Keratinocyte (primary cell): ENCODE measurements at regions not wholly inside any gene's neighbourhood (a gene's known extent, or its start where the extent isn't known, plus 50 kb on each side); places are given as distances from the start of the nearest gene placed in this dataset.

ENCODE experiments used
- DNase-seq: peaks from one replicate; pipeline ENCODE4 v3.0.0-alpha.2; 2011; ENCODE audit warnings: low read depth, missing footprints, low spot score
- FAIRE-seq: peaks from 2 replicates; lab custom pipeline; 2011; peaks lifted over from hg19 to GRCh38; lab: Jason Lieb, UNC
- H2AFZ ChIP-seq: 2 replicates; pipeline ENCODE4 v1.6.0; 2012; ENCODE audit warnings: low read length, control low read depth, inconsistent platforms; ENCODE audit not compliant: control insufficient read depth
- H3K27ac ChIP-seq: 2 replicates; pipeline ENCODE4 v1.5.1; 2011; ENCODE audit warnings: low read length; ENCODE audit not compliant: control insufficient read depth, insufficient read depth
- H3K27me3 ChIP-seq: 3 replicates; pipeline ENCODE4 v1.6.0; 2011; ENCODE audit warnings: low read length; ENCODE audit not compliant: control insufficient read depth, insufficient read depth; ENCODE audit errors: extremely low read depth
- H3K36me3 ChIP-seq, 2 experiments: 2 replicates in 1 of 2; 3 replicates in 1 of 2; pipeline ENCODE4 v1.5.1; 2011; ENCODE audit warnings: low read length in 2 of 2, mild to moderate bottlenecking in 1 of 2; ENCODE audit not compliant: control insufficient read depth in 2 of 2, insufficient read depth in 2 of 2; ENCODE audit errors: extremely low read depth in 1 of 2
- H3K4me1 ChIP-seq: 3 replicates; pipeline ENCODE4 v1.5.1; 2011; ENCODE audit warnings: low read length; ENCODE audit not compliant: control insufficient read depth, insufficient read depth; ENCODE audit errors: extremely low read depth
- H3K4me2 ChIP-seq: 3 replicates; pipeline ENCODE4 v1.6.0; 2011; ENCODE audit warnings: low read depth, low read length; ENCODE audit not compliant: control insufficient read depth, insufficient read depth; ENCODE audit errors: extremely low read depth
- H3K4me3 ChIP-seq, 3 experiments: fragments of 200-600 bp in 1 of 3; sonication (generic) in 1 of 3; 2 replicates in 2 of 3; 3 replicates in 1 of 3; pipeline ENCODE4 v1.5.1; 2011 to 2016; ENCODE audit warnings: low read length in 3 of 3, mild to moderate bottlenecking in 3 of 3, control low read depth in 2 of 3, inconsistent platforms in 1 of 3, low read depth in 1 of 3, mixed read lengths in 1 of 3, mixed run types in 1 of 3, moderate library complexity in 1 of 3; ENCODE audit not compliant: control insufficient read depth in 2 of 3, insufficient read depth in 2 of 3; ENCODE audit errors: extremely low read depth in 1 of 3
- H3K79me2 ChIP-seq: 2 replicates; pipeline ENCODE4 v1.6.0; 2012; ENCODE audit warnings: low read length; ENCODE audit not compliant: control insufficient read depth, insufficient read depth
- H3K9ac ChIP-seq: 3 replicates; pipeline ENCODE4 v1.6.0; 2011; ENCODE audit warnings: low read length; ENCODE audit not compliant: control insufficient read depth, insufficient read depth; ENCODE audit errors: extremely low read depth
- H3K9me1 ChIP-seq: 3 replicates; pipeline ENCODE4 v1.6.0; 2011; ENCODE audit warnings: low read length; ENCODE audit not compliant: control insufficient read depth, insufficient read depth; ENCODE audit errors: extremely low read depth
- H3K9me3 ChIP-seq: 2 replicates; pipeline ENCODE4 v1.5.1; 2012; ENCODE audit warnings: low read depth, low read length; ENCODE audit not compliant: control insufficient read depth
- H4K20me1 ChIP-seq: 3 replicates; pipeline ENCODE4 v1.6.0; 2011; ENCODE audit warnings: low read length; ENCODE audit not compliant: control insufficient read depth, insufficient read depth; ENCODE audit errors: extremely low read depth
- CTCF ChIP-seq, 3 experiments: IDR thresholded peaks in 1 of 3; conservative IDR thresholded peaks in 1 of 3; optimal IDR thresholded peaks in 1 of 3; 2 replicates in 2 of 3; 3 replicates in 1 of 3; pipeline versions ENCODE3 to v1.5.1; 2011; ENCODE audit warnings: low read length in 3 of 3, mild to moderate bottlenecking in 3 of 3, moderate library complexity in 2 of 3, control low read depth in 1 of 3, inconsistent platforms in 1 of 3; ENCODE audit not compliant: insufficient read depth in 2 of 3; ENCODE audit errors: extremely low read depth in 1 of 3
- EZH2 ChIP-seq: IDR thresholded peaks from one replicate; pipeline ENCODE4 v1.6.1; 2012; ENCODE audit warnings: inconsistent platforms, mild to moderate bottlenecking, low read length, moderate library complexity
- dilution Hi-C: fragments of 300-500 bp; cut with MboI; formaldehyde crosslinking; loops from one replicate; pipeline ENCODE4 v1.7.0; 2020; ENCODE audit warnings: low sequenced_read_pairs; ENCODE audit not compliant: extremely low pct_ligation_motif_present

- dilution Hi-C loops: no loop called here
These were observed 753.5 kb upstream of the PKDCC start for GRCh38 chr2:41294331-41294730.

GRCh38 chr2:41313082-41313481 is 734.7 kb upstream of the PKDCC start:
- TF ChIP-seq CTCF (optimal IDR thresholded peaks at IDR 0.05 in 1 of 3, IDR thresholded peaks at IDR 0.05 in 1 of 3, conservative IDR thresholded peaks at IDR 0.05 in 1 of 3; ENCODE audit: extremely low read depth in 1 of 3, insufficient read depth in 2 of 3, low read length in 3 of 3): no peak
- TF ChIP-seq EZH2: no peak
- DNase-seq (no peak), FAIRE-seq (no peak)
- H3K4me1 ChIP-seq: no peaks in the 10 kb centered on the region
- no peaks in the 10 kb centered on the region for H4K20me1 ChIP-seq
- no peak overlapping the region for H3K27ac ChIP-seq
- no peaks in the 10 kb centered on the region for H3K9me3 ChIP-seq
- H3K9ac ChIP-seq: no peak overlapping the region
- no peaks in the 10 kb centered on the region for H3K79me2 ChIP-seq
- dilution Hi-C loops: no loop called here
- no peaks in the 10 kb centered on the region for H3K27me3 ChIP-seq
- H3K4me3 ChIP-seq: no peak overlapping the region
- H3K36me3 ChIP-seq: no peaks in the 10 kb centered on the region
- H2AFZ ChIP-seq: no peak overlapping the region
- no peaks in the 10 kb centered on the region for H3K9me1 ChIP-seq
- no peak overlapping the region for H3K4me2 ChIP-seq

More at GRCh38 chr2:41294331-41294730, 753.5 kb upstream of the PKDCC start:
- Histone ChIP-seq H3K9me3 (no peaks in the 10 kb centered on the region), H3K36me3 (no peaks in the 10 kb centered on the region), H3K4me1 (no peaks in the 10 kb centered on the region), H3K27ac (no peak overlapping the region), H3K4me3 (no peak overlapping the region), H3K4me2 (no peak overlapping the region), H3K79me2 (no peaks in the 10 kb centered on the region), H3K9me1 (no peaks in the 10 kb centered on the region), H2AFZ (no peak overlapping the region), H3K9ac (no peak overlapping the region), H3K27me3 (no peaks in the 10 kb centered on the region), H4K20me1 (no peaks in the 10 kb centered on the region)
- FAIRE-seq (no peak), DNase-seq (no peak)
- TF ChIP-seq EZH2 (no peak), CTCF (optimal IDR thresholded peaks at IDR 0.05 in 1 of 3, IDR thresholded peaks at IDR 0.05 in 1 of 3, conservative IDR thresholded peaks at IDR 0.05 in 1 of 3; ENCODE audit: extremely low read depth in 1 of 3, insufficient read depth in 2 of 3, low read length in 3 of 3) (no peak)
